ENCODE measurements at regions not wholly inside any gene's neighbourhood (a gene's known extent, or its start where the extent isn't known, plus 50 kb on each side); places are given as distances from the start of the nearest gene placed in this dataset.

DNA sequence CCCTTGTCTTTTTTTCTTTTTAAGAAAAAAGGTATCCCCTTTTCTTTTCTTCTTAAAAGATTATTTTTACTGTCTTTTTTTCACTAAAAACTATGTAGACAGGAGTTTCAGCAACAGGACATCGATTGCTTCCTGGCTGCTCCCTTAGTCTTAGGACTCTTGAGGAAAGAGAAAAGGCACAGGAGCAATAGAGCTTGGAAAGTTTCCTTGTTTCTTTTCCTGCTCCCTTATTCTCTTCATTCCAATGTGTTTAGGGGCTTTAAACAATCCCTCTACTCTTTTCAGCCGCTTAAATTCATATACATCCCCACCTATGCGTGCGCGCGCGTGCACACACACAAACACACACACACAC lies 182.2 kb upstream of the FOXN2 start:
- H3K36me3 Mint-ChIP-seq (ENCODE audit: low read depth) = no peaks in the 10 kb centered on the region
- no peak for ATAC-seq (ENCODE audit: low read depth)
- POLR2A ChIA-PET = no interaction called here
- H3K4me3 Mint-ChIP-seq = no peak overlapping the region
- DNase-seq = no peak
- H3K4me1 Mint-ChIP-seq = no peaks in the 10 kb centered on the region
- TF ChIP-seq, protein P1, sequence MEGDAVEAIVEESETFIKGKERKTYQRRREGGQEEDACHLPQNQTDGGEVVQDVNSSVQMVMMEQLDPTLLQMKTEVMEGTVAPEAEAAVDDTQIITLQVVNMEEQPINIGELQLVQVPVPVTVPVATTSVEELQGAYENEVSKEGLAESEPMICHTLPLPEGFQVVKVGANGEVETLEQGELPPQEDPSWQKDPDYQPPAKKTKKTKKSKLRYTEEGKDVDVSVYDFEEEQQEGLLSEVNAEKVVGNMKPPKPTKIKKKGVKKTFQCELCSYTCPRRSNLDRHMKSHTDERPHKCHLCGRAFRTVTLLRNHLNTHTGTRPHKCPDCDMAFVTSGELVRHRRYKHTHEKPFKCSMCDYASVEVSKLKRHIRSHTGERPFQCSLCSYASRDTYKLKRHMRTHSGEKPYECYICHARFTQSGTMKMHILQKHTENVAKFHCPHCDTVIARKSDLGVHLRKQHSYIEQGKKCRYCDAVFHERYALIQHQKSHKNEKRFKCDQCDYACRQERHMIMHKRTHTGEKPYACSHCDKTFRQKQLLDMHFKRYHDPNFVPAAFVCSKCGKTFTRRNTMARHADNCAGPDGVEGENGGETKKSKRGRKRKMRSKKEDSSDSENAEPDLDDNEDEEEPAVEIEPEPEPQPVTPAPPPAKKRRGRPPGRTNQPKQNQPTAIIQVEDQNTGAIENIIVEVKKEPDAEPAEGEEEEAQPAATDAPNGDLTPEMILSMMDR (IDR thresholded peaks at IDR 0.05) = no peak
- intact Hi-C loops (cut with micrococcal nuclease) = no loop called here
- CTCF ChIA-PET = no interaction called here
- peaks cover 2% of the 10 kb centered on the region for H3K9me3 Mint-ChIP-seq
- H3K27ac Mint-ChIP-seq = no peak overlapping the region
- no peaks in the 10 kb centered on the region for H3K27me3 Mint-ChIP-seq

DNA sequence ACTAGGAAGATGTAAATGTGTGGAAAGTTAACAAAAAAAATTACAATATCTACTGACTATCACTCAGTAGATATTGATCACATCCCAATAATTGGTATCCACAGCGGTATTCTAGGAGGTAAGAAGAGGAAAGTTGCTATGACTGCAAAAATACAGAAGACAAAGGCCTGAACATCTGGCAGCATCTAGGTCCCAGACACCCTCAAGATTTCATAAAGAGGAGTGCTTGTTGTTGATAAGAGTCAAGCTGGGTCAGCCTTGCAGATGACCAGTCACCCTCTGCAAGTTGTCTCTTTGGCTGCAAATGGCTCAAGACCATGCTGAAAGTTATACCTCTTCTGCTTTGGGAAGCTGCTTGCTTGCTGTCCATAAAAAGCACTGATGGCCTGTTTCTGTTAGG lies 179.8 kb upstream of the FOXN2 start:
- ATAC-seq (ENCODE audit: low read depth) (no peak), DNase-seq (no peak)
- TF ChIP-seq, protein P1 (IDR thresholded peaks at IDR 0.05) = no peak
- H3K9me3 Mint-ChIP-seq = peaks cover 2% of the 10 kb centered on the region
- intact Hi-C loops (cut with micrococcal nuclease) = no loop called here
- ChIA-PET CTCF (no interaction called here), POLR2A (no interaction called here)
- no peak overlapping the region for H3K4me3 Mint-ChIP-seq
- no peak overlapping the region for H3K27ac Mint-ChIP-seq
- no peaks in the 10 kb centered on the region for H3K36me3 Mint-ChIP-seq (ENCODE audit: low read depth)
- no peaks in the 10 kb centered on the region for H3K27me3 Mint-ChIP-seq
- H3K4me1 Mint-ChIP-seq = no peaks in the 10 kb centered on the region

DNA sequence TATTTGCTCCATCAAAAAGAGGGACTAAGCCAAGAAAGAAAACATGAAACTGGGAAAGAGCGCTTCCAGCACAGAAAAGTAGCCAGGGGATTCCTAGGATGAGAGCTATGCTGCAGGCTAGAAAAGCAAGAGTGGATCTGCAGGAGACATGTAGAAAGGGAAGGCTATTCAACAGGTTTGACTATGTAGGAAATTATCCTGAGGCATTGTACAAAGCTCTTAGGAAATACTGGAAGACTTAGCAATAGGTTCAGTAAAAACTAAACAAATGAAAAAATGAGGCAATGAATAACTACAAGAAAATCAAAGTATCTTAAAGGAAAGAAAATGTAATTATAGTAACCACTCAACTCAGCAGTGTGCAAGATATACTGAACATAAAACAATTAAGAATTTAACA lies 178.7 kb upstream of the FOXN2 start:
- CTCF ChIA-PET = interaction anchor here (1.8 kb wide), 1 partner anchor 58 kb away, joined by 4 read pairs; no protein-coding TSS in a partner anchor
- H3K4me3 Mint-ChIP-seq = no peak overlapping the region

DNA sequence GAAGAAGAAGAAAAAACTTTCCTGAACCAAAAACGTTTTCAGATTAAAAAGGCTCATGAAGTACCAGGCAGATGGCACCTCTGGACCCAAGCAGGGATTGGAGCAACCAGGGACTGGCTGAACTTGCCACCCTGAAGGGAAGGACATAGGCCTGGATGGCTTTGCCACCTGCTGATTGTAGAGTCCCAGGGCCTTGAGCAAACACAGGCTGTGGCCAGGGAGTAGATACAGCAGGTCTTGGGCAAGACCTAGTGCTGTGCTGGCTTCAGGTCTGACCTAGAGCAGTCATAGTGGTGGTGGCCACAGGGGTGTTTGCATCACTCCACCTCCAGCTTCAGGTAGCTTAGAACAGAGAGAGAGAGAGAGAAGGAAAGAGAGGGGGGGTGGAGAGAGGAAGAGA lies 176.7 kb upstream of the FOXN2 start:
- POLR2A ChIA-PET = no interaction called here
- no peak overlapping the region for H3K4me3 Mint-ChIP-seq
- H3K4me1 Mint-ChIP-seq = no peaks in the 10 kb centered on the region
- H3K9me3 Mint-ChIP-seq = peaks cover 5% of the 10 kb centered on the region
- TF ChIP-seq, protein P1 (IDR thresholded peaks at IDR 0.05) = no peak
- DNase-seq (no peak), ATAC-seq (ENCODE audit: low read depth) (no peak)
- H3K36me3 Mint-ChIP-seq (ENCODE audit: low read depth) = no peaks in the 10 kb centered on the region
- intact Hi-C loops (cut with micrococcal nuclease) = no loop called here
- CTCF ChIA-PET = no interaction called here
- H3K27ac Mint-ChIP-seq = no peak overlapping the region
- H3K27me3 Mint-ChIP-seq = no peaks in the 10 kb centered on the region

More for the DNA sequence above, 178.7 kb upstream of the FOXN2 start:
- TF ChIP-seq, protein P1 (IDR thresholded peaks at IDR 0.05) = no peak
- Mint-ChIP-seq H3K36me3 (ENCODE audit: low read depth) (no peaks in the 10 kb centered on the region), H3K4me1 (no peaks in the 10 kb centered on the region), H3K9me3 (peaks cover 2% of the 10 kb centered on the region), H3K27me3 (no peaks in the 10 kb centered on the region), H3K27ac (no peak overlapping the region)
- ATAC-seq (ENCODE audit: low read depth) (no peak), DNase-seq (no peak)
- POLR2A ChIA-PET = no interaction called here
- intact Hi-C loops (cut with micrococcal nuclease) = no loop called here

DNA sequence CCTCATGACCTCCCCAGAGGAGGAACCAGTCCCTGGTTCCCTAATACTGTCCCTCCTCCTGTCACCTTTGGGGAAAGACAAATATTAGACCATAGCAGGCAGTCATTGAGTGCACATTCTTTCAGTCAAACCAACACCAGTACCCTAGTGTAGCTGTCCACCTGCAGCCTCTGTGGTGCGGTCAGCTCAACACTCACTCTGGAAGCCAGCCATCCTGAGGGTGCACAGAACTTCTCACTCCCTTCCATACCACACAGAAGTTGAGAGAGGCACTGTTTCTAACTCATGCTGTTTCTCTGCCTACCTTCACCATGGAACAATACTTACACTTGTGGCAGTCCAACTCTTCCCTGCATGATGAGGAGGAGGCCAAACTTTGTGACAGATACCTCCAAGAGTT lies 175.6 kb upstream of the FOXN2 start:
- no peaks in the 10 kb centered on the region for H3K36me3 Mint-ChIP-seq (ENCODE audit: low read depth)
- no peak for ATAC-seq (ENCODE audit: low read depth)
- no peak for DNase-seq
- peaks cover 5% of the 10 kb centered on the region for H3K9me3 Mint-ChIP-seq
- intact Hi-C loops (cut with micrococcal nuclease) = no loop called here
- H3K27ac Mint-ChIP-seq = no peak overlapping the region
- ChIA-PET POLR2A (no interaction called here), CTCF (no interaction called here)
- H3K4me1 Mint-ChIP-seq = no peaks in the 10 kb centered on the region
- no peak overlapping the region for H3K4me3 Mint-ChIP-seq
- TF ChIP-seq, protein P1 (IDR thresholded peaks at IDR 0.05) = no peak
- H3K27me3 Mint-ChIP-seq = no peaks in the 10 kb centered on the region
